Breast epithelium (tissue), 3 donors: ENCODE measurements at regions not wholly inside any gene's neighbourhood (a gene's known extent, or its start where the extent isn't known, plus 50 kb on each side); places are given as distances from the start of the nearest gene placed in this dataset.

Experiments used
- POLR2A ChIP-seq: fragments of 450-650 bp; IDR thresholded peaks from one replicate; pipeline ENCODE4 v1.6.1; 2016; ENCODE audit warnings: antibody characterized with exemption, mild to moderate bottlenecking, moderate library complexity
- POLR2AphosphoS5 ChIP-seq, 3 donors: sonication (generic); formaldehyde crosslinking; IDR thresholded peaks; one replicate each; pipeline ENCODE4 v1.6.1; 2017; ENCODE audit warnings: antibody characterized with exemption in 3 of 3
- TF ChIP-seq, protein P1 (sequence below), 3 donors: fragments of 450-650 bp; IDR thresholded peaks; one replicate each; pipeline ENCODE4 v1.5.1; 2016 to 2017; ENCODE audit warnings: antibody characterized with exemption in 3 of 3, mild to moderate bottlenecking in 3 of 3, moderate library complexity in 3 of 3

GRCh38 chr10:112082120-112082519 lies 101.4 kb downstream of the GPAM start:
- TF ChIP-seq, protein P1, sequence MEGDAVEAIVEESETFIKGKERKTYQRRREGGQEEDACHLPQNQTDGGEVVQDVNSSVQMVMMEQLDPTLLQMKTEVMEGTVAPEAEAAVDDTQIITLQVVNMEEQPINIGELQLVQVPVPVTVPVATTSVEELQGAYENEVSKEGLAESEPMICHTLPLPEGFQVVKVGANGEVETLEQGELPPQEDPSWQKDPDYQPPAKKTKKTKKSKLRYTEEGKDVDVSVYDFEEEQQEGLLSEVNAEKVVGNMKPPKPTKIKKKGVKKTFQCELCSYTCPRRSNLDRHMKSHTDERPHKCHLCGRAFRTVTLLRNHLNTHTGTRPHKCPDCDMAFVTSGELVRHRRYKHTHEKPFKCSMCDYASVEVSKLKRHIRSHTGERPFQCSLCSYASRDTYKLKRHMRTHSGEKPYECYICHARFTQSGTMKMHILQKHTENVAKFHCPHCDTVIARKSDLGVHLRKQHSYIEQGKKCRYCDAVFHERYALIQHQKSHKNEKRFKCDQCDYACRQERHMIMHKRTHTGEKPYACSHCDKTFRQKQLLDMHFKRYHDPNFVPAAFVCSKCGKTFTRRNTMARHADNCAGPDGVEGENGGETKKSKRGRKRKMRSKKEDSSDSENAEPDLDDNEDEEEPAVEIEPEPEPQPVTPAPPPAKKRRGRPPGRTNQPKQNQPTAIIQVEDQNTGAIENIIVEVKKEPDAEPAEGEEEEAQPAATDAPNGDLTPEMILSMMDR (IDR thresholded peaks at IDR 0.05) = no peak
- TF ChIP-seq POLR2AphosphoS5 (IDR thresholded peaks at IDR 0.05) (no peak), POLR2A (no peak)
